HepG2 (cell line): ENCODE measurements at regions not wholly inside any gene's neighbourhood (a gene's known extent, or its start where the extent isn't known, plus 50 kb on each side); places are given as distances from the start of the nearest gene placed in this dataset.

ENCODE experiments used
- ATAC-seq: fragments of 200-7000 bp; cut with Tn5 transposase; 3 replicates; pipeline ENCODE4 v1.9.1; 2020; ENCODE audit warnings: mild to moderate bottlenecking, moderate library complexity
- BruUV-seq: library from RNA; stranded (reverse); fragments of 400-500 nt; replicated peaks from 2 replicates; lab custom pipeline; 2021; lab: Mats Ljungman, UMichigan
- CTCF ChIA-PET: fragments of 300-600 bp; formaldehyde crosslinking; extraction: SDS; loops from one replicate; lab custom pipeline; 2021; ENCODE audit warnings: low total read pairs, inconsistent platforms, low intra/inter-chr PET ratio; lab: Yijun Ruan, JAX
- POLR2A ChIA-PET: fragments of 350-600 bp; sonication (Branson Sonifier 250); formaldehyde crosslinking; loops from one replicate; lab custom pipeline; 2020; ENCODE audit warnings: antibody characterized with exemption, inconsistent platforms; lab: Yijun Ruan, JAX
- DNase-seq: peaks from one replicate; pipeline ENCODE4 v3.0.0-alpha.2; 2015; ENCODE audit warnings: low spot score
- FAIRE-seq: peaks from 3 replicates; lab custom pipeline; 2011; peaks lifted over from hg19 to GRCh38; lab: Jason Lieb, UNC
- H2AFZ ChIP-seq: one replicate; pipeline ENCODE4 v1.6.1; 2011; ENCODE audit warnings: low read length, inconsistent platforms
- H3K27ac ChIP-seq: fragments of 300-600 bp; 3 replicates; pipeline ENCODE4 v1.8.0; 2011; ENCODE audit warnings: mixed run types, mild to moderate bottlenecking, mixed read lengths, low read length, inconsistent platforms; ENCODE audit not compliant: insufficient read depth; ENCODE audit errors: extremely low read length
- H3K27me3 ChIP-seq, 2 experiments: fragments of 200-600 bp in 1 of 2; 2 replicates in 1 of 2; 3 replicates in 1 of 2; pipeline versions ENCODE4 v1.6.0 to v1.8.0; 2011; ENCODE audit warnings: low read length in 2 of 2, mild to moderate bottlenecking in 2 of 2, moderate library complexity in 2 of 2, inconsistent platforms in 1 of 2; ENCODE audit not compliant: insufficient read depth in 2 of 2, control insufficient read depth in 1 of 2
- H3K36me3 ChIP-seq, 2 experiments: fragments of 200-600 bp in 1 of 2; replicated peaks in 1 of 2; 2 replicates in 1 of 2; 3 replicates in 1 of 2; pipeline versions ENCODE4 v1.5.1 to v1.8.0; 2011; ENCODE audit warnings: low read length in 2 of 2, inconsistent platforms in 1 of 2; ENCODE audit not compliant: insufficient read depth in 2 of 2, control insufficient read depth in 1 of 2
- H3K4me1 ChIP-seq: 2 replicates; pipeline ENCODE4 v1.5.1; 2012; ENCODE audit warnings: low read length, inconsistent platforms; ENCODE audit not compliant: insufficient read depth
- H3K4me2 ChIP-seq: 2 replicates; pipeline ENCODE4 v1.6.0; 2011; ENCODE audit warnings: low read depth, low read length, inconsistent platforms
- H3K4me3 ChIP-seq, 3 experiments: fragments of 200-600 bp in 1 of 3; sonication (generic), shearing (Covaris generic) in 1 of 3; replicated peaks in 1 of 3; 2 replicates each; pipeline ENCODE4 v1.5.1; 2011 to 2016; ENCODE audit warnings: low read length in 3 of 3, inconsistent platforms in 2 of 3, low read depth in 2 of 3, mild to moderate bottlenecking in 2 of 3, control low read depth in 1 of 3, mixed read lengths in 1 of 3; ENCODE audit not compliant: insufficient read depth in 1 of 3
- H3K79me2 ChIP-seq: one replicate; pipeline ENCODE4 v1.6.1; 2011; ENCODE audit warnings: low read length, inconsistent platforms; ENCODE audit not compliant: insufficient read depth
- H3K9ac ChIP-seq: 2 replicates; pipeline ENCODE4 v1.6.0; 2011; ENCODE audit warnings: mild to moderate bottlenecking, low read depth, low read length, inconsistent platforms; ENCODE audit not compliant: insufficient read depth
- H3K9me3 ChIP-seq: 2 replicates; pipeline ENCODE4 v1.5.1; 2012; ENCODE audit warnings: mild to moderate bottlenecking, low read length
- H4K20me1 ChIP-seq: 2 replicates; pipeline ENCODE4 v1.6.0; 2011; ENCODE audit warnings: inconsistent platforms, mild to moderate bottlenecking, low read length, moderate library complexity; ENCODE audit not compliant: insufficient read depth
- AHR ChIP-seq: IDR thresholded peaks from 2 replicates; pipeline ENCODE4 v1.6.1; 2018; ENCODE audit warnings: missing genetic modification reagents, missing compliant biosample characterization
- CBX1 ChIP-seq: IDR thresholded peaks from one replicate; pipeline ENCODE4 v1.6.1; 2016; ENCODE audit warnings: antibody characterized with exemption, low read depth
- ERF ChIP-seq: IDR thresholded peaks from 2 replicates; pipeline ENCODE4 v1.6.1; 2018; ENCODE audit warnings: missing biosample characterization, missing genetic modification reagents
- HOXA7 ChIP-seq: sonication (generic); formaldehyde crosslinking; IDR thresholded peaks from 2 replicates; pipeline ENCODE4 v1.8.1; 2022; ENCODE audit warnings: mild to moderate bottlenecking, missing genetic modification reagents, moderate library complexity
- IRX3 ChIP-seq: sonication (generic); formaldehyde crosslinking; IDR thresholded peaks from 2 replicates; pipeline ENCODE4 v1.8.1; 2023; ENCODE audit warnings: mild to moderate bottlenecking, low read depth, missing genetic modification reagents, borderline replicate concordance
- KLF12 ChIP-seq: sonication (generic); formaldehyde crosslinking; IDR thresholded peaks from 2 replicates; pipeline ENCODE4 v1.4.0; 2020; ENCODE audit warnings: missing genetic modification reagents, borderline replicate concordance
- MAFG ChIP-seq: sonication (generic); formaldehyde crosslinking; IDR thresholded peaks from 2 replicates; pipeline ENCODE4 v1.5.1; 2020; ENCODE audit warnings: mild to moderate bottlenecking, missing genetic modification reagents
- NFKBIZ ChIP-seq: IDR thresholded peaks from 2 replicates; pipeline ENCODE4 v1.6.1; 2018; ENCODE audit warnings: missing genetic modification reagents, missing compliant biosample characterization
- STAG1 ChIP-seq: sonication (generic); formaldehyde crosslinking; IDR thresholded peaks from 2 replicates; pipeline ENCODE4 v1.4.0; 2020; ENCODE audit warnings: missing genetic modification reagents
- U2AF1 ChIP-seq: fragments of 200-400 bp; formaldehyde crosslinking; optimal IDR thresholded peaks from 2 replicates; pipeline ENCODE3; 2017; ENCODE audit warnings: mild to moderate bottlenecking, low read depth, low read length
- XBP1 ChIP-seq: sonication (generic); formaldehyde crosslinking; IDR thresholded peaks from 2 replicates; pipeline ENCODE4 v1.5.0; 2020; ENCODE audit warnings: missing genetic modification reagents
- ZNF224 ChIP-seq: sonication (generic); formaldehyde crosslinking; IDR thresholded peaks from 2 replicates; pipeline ENCODE4 v1.5.0; 2020; ENCODE audit warnings: mild to moderate bottlenecking, missing genetic modification reagents
- ZNF543 ChIP-seq: sonication (generic); formaldehyde crosslinking; IDR thresholded peaks from 2 replicates; pipeline ENCODE4 v1.4.0; 2020; ENCODE audit warnings: mild to moderate bottlenecking, missing genetic modification reagents
- ZNF709 ChIP-seq: sonication (generic); formaldehyde crosslinking; IDR thresholded peaks from 2 replicates; pipeline ENCODE4 v1.5.0; 2020; ENCODE audit warnings: mild to moderate bottlenecking, missing genetic modification reagents
- ZNF713 ChIP-seq: sonication (generic); formaldehyde crosslinking; IDR thresholded peaks from 2 replicates; pipeline ENCODE4 v1.4.0; 2020; ENCODE audit warnings: mild to moderate bottlenecking, missing genetic modification reagents
- ZNF724P ChIP-seq: sonication (generic); formaldehyde crosslinking; IDR thresholded peaks from 2 replicates; pipeline ENCODE4 v1.8.0; 2022; ENCODE audit warnings: missing genetic modification reagents, borderline replicate concordance
- ZNF792 ChIP-seq: IDR thresholded peaks from 2 replicates; pipeline ENCODE4 v1.6.1; 2016
- ZSCAN12 ChIP-seq: sonication (generic); formaldehyde crosslinking; IDR thresholded peaks from 2 replicates; pipeline ENCODE4 v1.9.0; 2021; ENCODE audit warnings: mild to moderate bottlenecking, missing genetic modification reagents
- WGBS: methylation state at CpG from one replicate; pipeline ENCODE4 v1.1.6; 2017; ENCODE audit warnings: low lambda C conversion rate; 5-methylcytosine and 5-hydroxymethylcytosine counted together
- in situ Hi-C: cut with HindIII; loops from 2 replicates; pipeline ENCODE4 v1.10.0; 2017; ENCODE audit warnings: low pct_unique_long_range_greater_than_20kb; ENCODE audit not compliant: extremely low pct_ligation_motif_present
- intact Hi-C: fragments of 100-400 bp; cut with micrococcal nuclease; formaldehyde crosslinking; loops from one replicate; pipeline ENCODE4 v1.10.0; 2022; ENCODE audit not compliant: unreplicated experiment
- TF ChIP-seq, protein P1 (sequence below): sonication (generic); formaldehyde crosslinking; IDR thresholded peaks from 2 replicates; pipeline ENCODE4 v1.4.0; 2020; ENCODE audit warnings: missing genetic modification reagents, mild to moderate bottlenecking, borderline replicate concordance
- TF ChIP-seq, protein P2 (sequence below): sonication (generic); formaldehyde crosslinking; IDR thresholded peaks from 2 replicates; pipeline ENCODE4 v1.5.1; 2020; ENCODE audit warnings: missing genetic modification reagents, mild to moderate bottlenecking, borderline replicate concordance

DNA sequence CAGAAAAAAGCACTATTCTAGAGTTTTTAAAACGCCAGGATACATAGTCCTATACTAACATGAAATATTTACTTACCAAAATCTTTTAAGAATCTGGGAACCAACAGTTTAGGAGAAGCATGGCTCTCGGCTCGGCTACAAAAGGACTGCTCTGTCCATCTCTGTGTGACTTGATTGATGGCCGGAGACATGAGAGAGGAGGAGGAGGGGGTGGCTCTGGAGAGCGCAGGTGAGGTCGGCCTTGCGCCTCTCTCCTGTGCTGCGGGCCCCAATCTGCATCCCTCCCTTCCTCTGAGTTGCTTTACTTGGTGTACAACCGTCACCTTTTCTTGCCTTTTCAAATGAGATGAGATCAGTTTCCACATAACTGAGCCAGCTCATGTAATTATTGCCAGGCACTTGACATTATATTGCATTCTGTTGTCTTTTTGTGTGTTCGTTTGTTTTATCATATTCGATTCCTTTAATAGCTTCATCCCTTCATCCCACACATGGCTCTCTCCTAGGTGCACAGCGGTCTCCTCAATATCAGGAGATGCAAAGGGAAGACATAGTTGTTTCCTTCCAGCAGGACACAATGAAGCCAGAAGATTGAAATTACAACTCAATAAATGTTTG lies 87.8 kb upstream of the KLF6 start:
- Histone ChIP-seq H3K79me2 (no peaks in the 10 kb centered on the region), H3K9ac (no peak overlapping the region), H3K4me3 (no peak overlapping the region), H3K4me2 (no peak overlapping the region)
- WGBS = 79% methylated on average over 12 of the region's 12 CpGs
- CTCF ChIA-PET = no interaction called here
- DNase-seq (no peak), FAIRE-seq (no peak)
- intact Hi-C loops (loop anchor here (5.0 kb wide), 1 partner anchor 864 kb away; no protein-coding TSS in a partner anchor), in situ Hi-C loops (no loop called here)
- TF ChIP-seq ZNF543 (CRISPR knock-in tag) (no peak), AHR (CRISPR knock-in tag) (no peak), XBP1 (CRISPR knock-in tag) (no peak), ERF (CRISPR knock-in tag) (no peak), ZNF713 (CRISPR knock-in tag) (no peak), ZSCAN12 (CRISPR knock-in tag) (no peak), ZNF224 (CRISPR knock-in tag) (no peak), NFKBIZ (no peak), IRX3 (CRISPR knock-in tag) (no peak), STAG1 (CRISPR knock-in tag) (no peak), U2AF1 (no peak), KLF12 (CRISPR knock-in tag) (no peak), ZNF709 (CRISPR knock-in tag) (no peak), ZNF792 (CRISPR knock-in tag) (no peak), CBX1 (no peak), ZNF724P (CRISPR knock-in tag) (no peak), HOXA7 (CRISPR knock-in tag) (no peak), MAFG (CRISPR knock-in tag) (no peak)
- TF ChIP-seq, protein P1, sequence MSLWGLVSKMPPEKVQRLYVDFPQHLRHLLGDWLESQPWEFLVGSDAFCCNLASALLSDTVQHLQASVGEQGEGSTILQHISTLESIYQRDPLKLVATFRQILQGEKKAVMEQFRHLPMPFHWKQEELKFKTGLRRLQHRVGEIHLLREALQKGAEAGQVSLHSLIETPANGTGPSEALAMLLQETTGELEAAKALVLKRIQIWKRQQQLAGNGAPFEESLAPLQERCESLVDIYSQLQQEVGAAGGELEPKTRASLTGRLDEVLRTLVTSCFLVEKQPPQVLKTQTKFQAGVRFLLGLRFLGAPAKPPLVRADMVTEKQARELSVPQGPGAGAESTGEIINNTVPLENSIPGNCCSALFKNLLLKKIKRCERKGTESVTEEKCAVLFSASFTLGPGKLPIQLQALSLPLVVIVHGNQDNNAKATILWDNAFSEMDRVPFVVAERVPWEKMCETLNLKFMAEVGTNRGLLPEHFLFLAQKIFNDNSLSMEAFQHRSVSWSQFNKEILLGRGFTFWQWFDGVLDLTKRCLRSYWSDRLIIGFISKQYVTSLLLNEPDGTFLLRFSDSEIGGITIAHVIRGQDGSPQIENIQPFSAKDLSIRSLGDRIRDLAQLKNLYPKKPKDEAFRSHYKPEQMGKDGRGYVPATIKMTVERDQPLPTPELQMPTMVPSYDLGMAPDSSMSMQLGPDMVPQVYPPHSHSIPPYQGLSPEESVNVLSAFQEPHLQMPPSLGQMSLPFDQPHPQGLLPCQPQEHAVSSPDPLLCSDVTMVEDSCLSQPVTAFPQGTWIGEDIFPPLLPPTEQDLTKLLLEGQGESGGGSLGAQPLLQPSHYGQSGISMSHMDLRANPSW (CRISPR knock-in tag) = no peak
- TF ChIP-seq, protein P2, sequence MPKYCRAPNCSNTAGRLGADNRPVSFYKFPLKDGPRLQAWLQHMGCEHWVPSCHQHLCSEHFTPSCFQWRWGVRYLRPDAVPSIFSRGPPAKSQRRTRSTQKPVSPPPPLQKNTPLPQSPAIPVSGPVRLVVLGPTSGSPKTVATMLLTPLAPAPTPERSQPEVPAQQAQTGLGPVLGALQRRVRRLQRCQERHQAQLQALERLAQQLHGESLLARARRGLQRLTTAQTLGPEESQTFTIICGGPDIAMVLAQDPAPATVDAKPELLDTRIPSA (CRISPR knock-in tag) = no peak
- TF ChIP-seq, all 625 proteins: peak for 0
- H3K36me3 ChIP-seq = no peaks in the 10 kb centered on the region
- no peaks in the 10 kb centered on the region; a peak in 1 of 5 replicates for H3K27me3 ChIP-seq
- no peaks in the 10 kb centered on the region for H4K20me1 ChIP-seq
- H3K9me3 ChIP-seq = no peaks in the 10 kb centered on the region
- peaks cover 39% of the 10 kb centered on the region for H3K4me1 ChIP-seq
- BruUV-seq = no TSS peak
- ATAC-seq = no peak
- POLR2A ChIA-PET = no interaction called here
- H3K27ac ChIP-seq = no peak overlapping the region
- H2AFZ ChIP-seq = no peak overlapping the region
